ENCODE measurements at regions not wholly inside any gene's neighbourhood (a gene's known extent, or its start where the extent isn't known, plus 50 kb on each side); places are given as distances from the start of the nearest gene placed in this dataset.
"Not testable (repeated sequence)": the region's sequence is repeated elsewhere in the genome, so short reads cannot be mapped to it uniquely, and the experiment has no call there.

- DNase-seq, result no peak
Observed at GRCh38 chr2:144003460-144004075, 516.4 kb downstream of the ZEB2 start.

DNA sequence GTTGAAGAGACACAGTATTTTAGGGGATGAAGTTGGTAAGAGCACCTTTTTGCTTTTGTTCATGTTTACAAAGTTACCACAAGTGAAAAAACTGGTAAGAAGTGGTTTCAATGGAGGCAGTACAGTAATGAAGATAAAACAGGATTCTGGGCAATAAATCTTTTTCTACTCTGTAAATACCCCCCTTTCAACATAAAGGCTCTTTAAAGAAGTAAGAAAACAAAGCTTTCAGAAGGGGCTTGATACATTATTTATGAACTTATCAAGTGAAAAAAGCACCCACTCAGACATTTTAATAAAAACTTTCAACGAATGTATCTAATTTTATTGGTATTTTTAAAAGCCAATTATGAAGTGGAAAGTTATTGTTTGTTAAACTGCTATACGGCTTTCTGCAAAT lies 522.9 kb downstream of the ZEB2 start:
- no peak for DNase-seq

DNA sequence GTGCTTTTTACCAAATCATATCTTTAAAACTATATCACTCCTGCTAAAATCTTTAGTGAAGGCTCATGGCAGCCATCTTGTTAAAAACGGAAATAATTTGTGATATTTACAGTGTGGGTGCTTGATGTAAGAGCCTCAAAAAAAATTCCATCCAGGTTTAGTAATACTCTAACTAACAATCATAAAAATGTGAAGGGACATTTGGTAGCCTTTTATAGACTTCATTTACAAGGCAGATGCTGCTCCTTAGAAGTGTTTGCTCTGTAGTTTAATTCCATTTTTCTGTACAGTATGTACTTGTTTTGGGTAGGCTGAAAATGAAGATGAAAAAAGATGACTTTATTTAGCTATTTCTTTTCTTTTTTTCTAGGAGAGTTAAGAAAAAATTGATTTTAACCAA lies 525.0 kb downstream of the ZEB2 start:
- DNase-seq, result no peak

DNA sequence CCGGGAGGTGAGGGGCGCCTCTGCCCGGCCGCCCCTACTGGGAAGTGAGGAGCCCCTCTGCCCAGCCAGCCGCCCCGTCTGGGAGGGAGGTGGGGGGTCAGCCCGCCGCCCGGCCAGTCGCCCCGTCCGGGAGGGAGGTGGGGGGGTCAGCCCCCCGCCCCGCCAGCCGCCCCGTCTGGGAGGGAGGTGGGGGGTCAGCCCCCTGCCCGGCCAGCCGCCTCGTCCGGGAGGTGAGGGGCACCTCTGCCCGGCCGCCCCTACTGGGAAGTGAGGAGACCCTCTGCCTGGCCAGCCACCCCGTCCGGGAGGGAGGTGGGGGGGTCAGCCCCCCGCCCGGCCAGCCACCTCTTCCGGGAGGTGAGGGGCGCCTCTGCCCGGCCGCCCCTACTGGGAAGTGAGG lies 528.3 kb downstream of the ZEB2 start:
- DNase-seq, result not testable (repeated sequence)

- DNase-seq, result no peak
Observed at GRCh38 chr2:143988082-143988481, 531.8 kb downstream of the ZEB2 start.

GRCh38 chr2:143981428-143981827 lies 538.5 kb downstream of the ZEB2 start:
- no peak for DNase-seq

GRCh38 chr2:143977356-143977755 lies 542.6 kb downstream of the ZEB2 start:
- no peak for DNase-seq

DNA sequence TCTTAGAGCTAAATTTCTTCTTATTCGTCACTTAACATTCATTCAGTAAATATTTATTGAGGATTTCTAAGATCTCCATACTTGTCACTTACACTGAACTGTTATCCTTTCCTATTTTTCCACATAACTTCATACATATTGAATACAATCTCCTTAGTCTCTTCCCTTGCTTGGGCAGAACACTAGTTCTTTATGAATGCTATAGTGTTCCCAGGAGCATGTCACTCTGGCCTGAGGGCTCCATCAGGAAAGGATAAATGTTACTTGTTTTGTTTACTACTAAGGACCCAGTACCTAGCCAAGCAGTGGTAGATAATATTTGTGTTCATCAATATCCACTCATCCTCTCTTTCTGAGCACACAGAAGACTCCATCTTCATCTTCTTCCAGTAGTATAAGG lies 544.7 kb downstream of the ZEB2 start:
- no peak for DNase-seq

- DNase-seq, result no peak
Observed at GRCh38 chr2:143974262-143974661, 545.7 kb downstream of the ZEB2 start.

DNA sequence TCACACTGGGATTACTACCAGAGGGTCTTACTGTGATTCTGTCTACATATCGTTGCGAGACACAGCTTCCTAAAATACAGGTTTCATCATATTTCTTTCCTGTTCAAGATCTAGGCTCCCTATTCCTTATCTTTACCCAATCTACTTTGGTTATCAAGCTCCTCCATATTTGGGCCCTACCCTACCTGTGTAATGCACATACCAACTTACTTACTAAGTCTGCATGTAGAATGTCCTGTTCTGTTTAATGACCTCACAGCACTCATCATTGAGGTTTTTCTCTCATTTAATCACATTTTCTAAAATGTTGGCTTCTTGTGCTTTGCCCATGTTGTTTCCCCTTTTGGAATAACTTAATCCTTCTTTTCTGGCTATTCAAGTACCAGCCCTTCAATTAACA lies 551.1 kb downstream of the ZEB2 start:
- no peak for DNase-seq

DNA sequence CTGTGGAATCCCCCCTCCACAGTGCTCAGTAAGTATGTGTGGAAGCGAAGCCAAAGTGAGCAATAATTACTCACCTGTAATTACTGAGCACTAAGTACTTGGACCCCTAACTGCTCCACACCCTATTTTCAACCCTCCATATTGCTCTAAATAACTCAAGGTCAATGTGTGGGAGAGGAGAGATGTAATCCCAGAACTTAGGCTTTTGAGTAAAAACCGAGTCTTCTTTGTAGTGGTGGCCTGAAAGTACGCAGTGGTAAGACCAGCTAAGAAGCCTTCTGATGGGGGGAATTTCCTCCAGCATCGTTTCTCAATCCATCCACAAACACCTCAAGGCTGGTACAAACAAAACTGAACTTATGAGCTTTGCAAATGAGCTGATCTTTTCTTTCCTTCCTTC lies 551.6 kb downstream of the ZEB2 start:
- DNase-seq, result no peak

DNA sequence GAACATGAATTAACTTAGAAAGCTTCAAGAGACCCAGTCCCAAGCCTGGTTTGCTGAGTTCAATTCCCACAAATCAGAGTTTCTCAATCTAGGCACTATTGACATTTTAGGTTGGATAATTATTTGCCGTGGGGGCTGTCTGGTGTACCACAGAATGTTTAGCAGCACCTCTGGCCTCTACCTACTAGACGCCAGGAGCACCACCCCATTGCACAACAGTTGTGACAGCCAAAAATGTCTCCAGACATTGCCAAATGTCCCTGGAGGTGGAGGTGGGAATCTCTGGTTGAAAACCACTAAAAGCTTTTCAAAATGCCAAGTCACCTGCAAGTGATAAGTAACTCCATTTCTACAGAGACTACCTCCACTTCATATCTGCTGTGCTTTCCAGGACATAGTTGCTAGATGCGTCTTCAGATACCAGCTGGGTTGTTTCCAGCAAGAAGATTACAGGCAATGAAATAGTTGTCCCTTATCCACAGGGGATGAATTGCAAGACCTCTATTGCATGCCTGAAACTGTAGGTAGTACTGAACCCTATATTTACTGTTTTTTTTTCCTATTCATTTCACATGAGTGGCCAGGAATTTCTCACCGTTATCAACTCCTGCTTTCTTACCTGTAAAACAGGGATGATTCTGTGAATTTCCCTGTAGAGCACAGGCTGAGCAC lies 554.3 kb downstream of the ZEB2 start:
- DNase-seq, result no peak

DNA sequence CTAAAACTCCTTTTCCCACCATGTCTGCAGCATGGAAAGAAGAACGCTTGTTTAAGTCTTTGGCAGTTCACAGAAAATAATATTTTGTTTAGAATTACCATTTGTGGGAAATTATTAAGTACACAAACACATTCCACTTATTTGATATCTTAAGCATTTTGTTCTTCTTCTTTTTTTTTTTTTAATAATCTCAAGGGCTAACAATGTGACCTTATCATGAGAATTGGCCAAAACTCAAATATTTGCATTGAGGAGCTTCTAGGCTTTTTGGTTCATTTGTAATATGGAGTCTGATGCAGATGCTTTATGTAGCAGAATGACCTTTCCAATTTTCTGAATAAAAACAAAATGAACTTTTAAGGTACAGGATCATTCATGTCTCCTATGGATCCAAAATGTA lies 555.0 kb downstream of the ZEB2 start:
- DNase-seq, result no peak

DNA sequence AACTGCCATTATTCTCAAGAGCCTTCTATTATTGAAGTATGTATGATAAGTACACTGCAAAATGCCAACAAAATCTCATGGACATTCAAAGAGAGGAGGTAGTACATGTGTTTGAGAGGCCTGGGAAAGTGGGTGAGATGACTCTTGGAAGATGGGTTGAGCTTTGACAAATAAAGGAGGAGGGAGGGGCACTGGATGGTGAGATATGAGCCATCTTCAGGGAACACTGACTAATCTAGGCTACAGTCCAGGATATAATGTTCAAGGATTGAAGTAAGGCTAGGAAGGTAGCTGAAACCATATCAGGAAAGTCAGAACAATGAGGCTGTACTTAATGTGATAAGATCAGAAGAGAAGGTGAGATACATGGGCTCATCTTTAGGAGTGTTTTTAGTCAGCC lies 559.7 kb downstream of the ZEB2 start:
- DNase-seq, result no peak

- no peak for DNase-seq
Observed at GRCh38 chr2:143957321-143957720, 562.6 kb downstream of the ZEB2 start.

- no peak for DNase-seq
Observed at GRCh38 chr2:143955401-143956065, 564.4 kb downstream of the ZEB2 start.

GRCh38 chr2:143954844-143955243 lies 565.1 kb downstream of the ZEB2 start:
- DNase-seq, result no peak

DNA sequence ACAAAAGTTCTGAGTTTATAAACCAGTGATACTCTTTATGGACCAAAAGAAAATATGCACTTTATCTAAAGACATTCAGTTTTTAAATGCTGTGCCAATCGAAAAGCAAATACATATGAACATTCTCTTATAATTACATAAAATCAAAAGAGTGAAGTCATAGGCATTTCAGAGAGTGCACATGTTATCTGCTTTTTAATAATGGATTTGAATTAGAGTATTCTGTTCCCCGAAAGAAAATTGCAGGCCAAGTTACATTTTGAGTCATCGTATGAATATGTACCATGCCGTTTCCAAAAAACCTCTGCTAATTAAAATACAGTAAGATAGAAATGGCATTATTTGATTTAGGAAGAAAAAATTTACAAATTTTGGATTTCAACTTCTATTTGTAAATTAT lies 565.7 kb downstream of the ZEB2 start:
- DNase-seq, result no peak

DNA sequence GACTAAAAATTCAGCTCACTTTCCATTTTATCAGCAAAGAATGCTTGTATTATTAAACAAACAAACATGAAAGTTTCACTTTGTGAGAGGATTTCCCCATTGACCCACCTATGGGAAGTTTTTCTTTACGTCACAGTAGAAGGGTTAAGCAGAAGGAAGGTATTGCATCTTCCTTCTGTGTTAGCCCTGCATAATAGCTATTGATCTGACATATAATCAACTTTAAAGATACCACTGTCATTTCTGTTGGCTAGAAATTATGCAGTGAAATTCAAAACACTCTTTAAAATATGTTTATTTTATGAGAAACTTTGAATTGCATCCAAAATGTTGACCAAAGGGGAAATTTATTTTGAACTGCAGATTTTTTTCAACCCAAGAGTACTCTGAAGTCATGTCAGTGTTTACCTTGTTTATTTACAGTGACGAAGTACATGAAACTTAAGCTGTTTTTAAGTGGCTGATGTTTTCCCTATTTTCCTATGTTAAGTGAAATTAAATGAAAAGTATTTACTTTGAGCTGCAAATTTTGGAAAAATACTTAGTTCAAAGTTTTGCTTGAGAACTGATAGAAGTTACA lies 566.4 kb downstream of the ZEB2 start:
- DNase-seq, result no peak

DNA sequence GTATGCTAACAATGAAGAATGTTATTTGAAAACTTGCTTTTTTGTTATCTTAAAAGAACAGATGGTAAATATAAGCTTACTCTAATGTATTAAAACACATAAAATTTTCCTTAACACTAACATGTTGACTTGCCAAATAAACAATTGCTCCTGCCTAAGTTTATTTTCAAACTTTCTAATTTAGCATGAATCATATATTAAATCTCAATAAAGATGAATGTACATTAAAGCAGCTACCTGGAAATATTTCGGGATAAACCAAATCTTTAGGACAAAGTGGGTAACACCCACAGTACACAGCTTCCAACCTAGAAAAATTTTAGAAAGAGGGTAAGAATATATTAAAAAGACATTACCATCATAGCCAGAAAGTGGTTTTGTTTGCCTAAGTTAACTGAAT lies 567.4 kb downstream of the ZEB2 start:
- no peak for DNase-seq

- DNase-seq, result no peak
Observed at GRCh38 chr2:143950704-143951103, 569.2 kb downstream of the ZEB2 start.

DNA sequence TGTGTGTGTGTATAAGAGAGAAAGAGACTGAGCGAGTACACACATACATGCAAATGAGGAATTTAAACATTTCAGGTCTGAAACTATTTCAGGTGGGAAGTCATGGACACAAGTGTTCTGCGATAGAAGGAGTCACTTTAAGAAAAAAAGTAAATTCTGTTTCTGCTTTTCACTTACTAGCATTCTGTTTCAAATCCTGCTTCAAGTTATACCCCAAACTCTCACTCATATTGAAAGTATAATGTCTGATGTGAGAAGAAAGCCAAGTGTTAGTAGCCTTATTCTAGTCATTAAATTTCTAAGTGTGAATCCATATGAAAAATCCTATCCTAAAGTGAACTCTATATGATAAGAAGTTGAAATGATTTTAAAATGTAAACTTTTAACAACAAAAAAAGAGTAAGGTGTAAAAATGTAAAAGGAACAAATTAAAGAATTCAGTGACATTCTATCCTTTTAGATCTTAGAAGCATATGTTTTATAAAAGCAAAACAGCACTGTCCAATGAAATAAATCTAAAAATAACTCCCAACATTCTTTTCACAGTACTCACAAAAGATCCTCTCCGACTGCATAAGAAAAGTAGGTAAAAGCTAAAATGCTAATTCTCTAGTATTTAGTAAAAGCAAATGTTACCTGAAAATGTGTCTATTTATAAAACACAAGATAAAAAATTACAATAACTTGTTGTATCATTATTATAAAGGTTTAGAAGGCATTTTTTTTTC lies 570.6 kb downstream of the ZEB2 start:
- DNase-seq, result no peak

DNA sequence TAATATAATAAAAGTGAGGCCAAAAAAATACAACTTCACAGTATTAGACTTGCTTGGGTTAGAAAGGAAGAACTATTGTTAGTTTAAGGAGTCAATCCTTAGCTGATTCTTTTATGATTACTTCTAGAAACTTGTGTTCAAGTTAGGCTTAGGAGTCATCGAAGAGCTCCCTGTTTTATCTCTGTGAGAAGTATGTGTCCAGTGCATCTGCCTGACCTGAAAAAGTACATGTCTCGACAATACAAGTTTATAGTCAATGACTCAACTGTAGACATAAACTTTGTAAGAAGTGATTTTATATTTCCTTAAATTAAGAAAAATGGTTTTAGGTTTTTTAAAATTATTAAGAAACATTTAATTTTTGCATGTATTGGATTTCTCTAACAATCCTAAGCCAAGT lies 571.2 kb downstream of the ZEB2 start:
- no peak for DNase-seq

All from NCI-H774 (cell line).